ENCODE measurements at regions not wholly inside any gene's neighbourhood (a gene's known extent, or its start where the extent isn't known, plus 50 kb on each side); places are given as distances from the start of the nearest gene placed in this dataset.

GRCh38 chr2:171608168-171608567, 79.1 kb upstream of the DYNC1I2 start:
- TF ChIP-seq, protein P1, sequence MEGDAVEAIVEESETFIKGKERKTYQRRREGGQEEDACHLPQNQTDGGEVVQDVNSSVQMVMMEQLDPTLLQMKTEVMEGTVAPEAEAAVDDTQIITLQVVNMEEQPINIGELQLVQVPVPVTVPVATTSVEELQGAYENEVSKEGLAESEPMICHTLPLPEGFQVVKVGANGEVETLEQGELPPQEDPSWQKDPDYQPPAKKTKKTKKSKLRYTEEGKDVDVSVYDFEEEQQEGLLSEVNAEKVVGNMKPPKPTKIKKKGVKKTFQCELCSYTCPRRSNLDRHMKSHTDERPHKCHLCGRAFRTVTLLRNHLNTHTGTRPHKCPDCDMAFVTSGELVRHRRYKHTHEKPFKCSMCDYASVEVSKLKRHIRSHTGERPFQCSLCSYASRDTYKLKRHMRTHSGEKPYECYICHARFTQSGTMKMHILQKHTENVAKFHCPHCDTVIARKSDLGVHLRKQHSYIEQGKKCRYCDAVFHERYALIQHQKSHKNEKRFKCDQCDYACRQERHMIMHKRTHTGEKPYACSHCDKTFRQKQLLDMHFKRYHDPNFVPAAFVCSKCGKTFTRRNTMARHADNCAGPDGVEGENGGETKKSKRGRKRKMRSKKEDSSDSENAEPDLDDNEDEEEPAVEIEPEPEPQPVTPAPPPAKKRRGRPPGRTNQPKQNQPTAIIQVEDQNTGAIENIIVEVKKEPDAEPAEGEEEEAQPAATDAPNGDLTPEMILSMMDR (IDR thresholded peaks at IDR 0.05; ENCODE audit: insufficient read depth, low read length): no peak
- DNase-seq (ENCODE audit: low read depth): no peak
- H3K4me3 ChIP-seq (ENCODE audit: low read depth, low read length): no peak overlapping the region

- DNase-seq (ENCODE audit: low read depth): no peak
- H3K4me3 ChIP-seq (ENCODE audit: low read depth, low read length): no peak overlapping the region
- TF ChIP-seq, protein P1 (IDR thresholded peaks at IDR 0.05; ENCODE audit: insufficient read depth, low read length): no peak
These were observed 76.4 kb upstream of the DYNC1I2 start for GRCh38 chr2:171610824-171611223.

DNA sequence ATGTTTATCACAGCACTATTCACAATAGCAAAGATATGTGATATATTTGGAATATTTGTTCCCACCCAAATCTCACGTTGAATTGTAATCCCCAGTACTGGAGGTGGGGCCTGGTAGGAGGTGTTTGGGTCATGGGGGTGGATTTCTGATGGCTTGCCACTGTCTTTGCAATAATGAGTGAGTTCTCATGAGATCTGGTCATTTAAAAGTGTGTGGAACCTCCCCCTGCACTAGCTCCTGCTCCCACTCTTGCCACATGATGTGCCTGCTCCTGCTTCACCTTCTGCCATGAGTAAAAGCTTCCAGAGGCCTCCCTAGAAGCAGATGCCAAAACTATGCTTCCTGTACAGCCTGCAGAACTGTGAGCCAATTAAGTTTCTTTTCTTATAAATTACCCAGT, 72.2 kb upstream of the DYNC1I2 start:
- DNase-seq (ENCODE audit: low read depth): peak; percentile 41
- TF ChIP-seq, protein P1 (IDR thresholded peaks at IDR 0.05; ENCODE audit: insufficient read depth, low read length): no peak
- H3K4me3 ChIP-seq (ENCODE audit: low read depth, low read length): no peak overlapping the region

DNA sequence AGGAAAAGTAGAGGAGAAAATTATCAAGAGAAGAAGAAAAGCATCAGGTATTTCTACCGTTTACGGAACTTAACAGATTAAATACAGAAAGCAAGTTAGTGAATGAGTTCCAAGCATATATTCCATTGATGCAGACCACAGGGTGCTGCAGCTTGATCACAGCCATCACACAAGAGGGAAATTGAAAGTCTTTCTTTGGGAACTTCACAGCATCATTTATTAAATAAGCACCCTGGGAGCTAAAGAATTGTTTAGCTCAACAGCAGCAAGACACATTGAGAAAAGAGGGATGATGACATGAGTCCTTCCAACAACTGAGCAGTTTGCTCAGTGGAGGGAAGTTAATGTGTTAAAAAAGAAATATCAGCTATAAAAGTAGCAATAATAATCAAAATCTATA, 69.3 kb upstream of the DYNC1I2 start:
- DNase-seq (ENCODE audit: low read depth): no peak
- no peak overlapping the region for H3K4me3 ChIP-seq (ENCODE audit: low read depth, low read length)
- TF ChIP-seq, protein P1 (IDR thresholded peaks at IDR 0.05; ENCODE audit: insufficient read depth, low read length): no peak

GRCh38 chr2:171625006-171625405, 62.3 kb upstream of the DYNC1I2 start:
- H3K4me3 ChIP-seq (ENCODE audit: low read depth, low read length): no peak overlapping the region
- TF ChIP-seq, protein P1 (IDR thresholded peaks at IDR 0.05; ENCODE audit: insufficient read depth, low read length): no peak
- DNase-seq (ENCODE audit: low read depth): no peak

GRCh38 chr2:171626949-171627348, 60.3 kb upstream of the DYNC1I2 start:
- TF ChIP-seq, protein P1 (IDR thresholded peaks at IDR 0.05; ENCODE audit: insufficient read depth, low read length): no peak

DNA sequence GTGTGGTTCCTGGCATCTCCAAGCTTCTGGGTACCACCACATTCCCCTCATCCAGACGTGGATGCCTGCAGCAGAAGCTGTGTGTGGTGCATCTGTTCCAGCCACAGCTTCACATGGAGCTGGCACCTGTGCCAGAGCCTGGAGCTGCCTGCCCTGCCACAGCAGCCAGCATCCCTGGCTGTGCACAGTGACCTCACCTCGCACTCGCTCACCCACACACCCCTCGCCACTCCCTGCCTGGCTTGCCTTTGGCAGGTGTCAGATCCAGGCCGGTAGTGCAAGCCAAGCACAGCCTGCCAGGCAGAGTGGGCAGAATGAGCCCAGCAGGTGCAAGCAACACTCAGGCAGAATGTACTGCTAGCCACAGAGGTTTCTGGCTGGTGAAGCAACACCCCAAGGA, 59.9 kb upstream of the DYNC1I2 start:
- TF ChIP-seq, protein P1 (IDR thresholded peaks at IDR 0.05; ENCODE audit: insufficient read depth, low read length): no peak
- no peak overlapping the region for H3K4me3 ChIP-seq (ENCODE audit: low read depth, low read length)
- no peak for DNase-seq (ENCODE audit: low read depth)

More at GRCh38 chr2:171626949-171627348, 60.3 kb upstream of the DYNC1I2 start:
- H3K4me3 ChIP-seq (ENCODE audit: low read depth, low read length): no peak overlapping the region
- no peak for DNase-seq (ENCODE audit: low read depth)

Measured in fibroblast of the aortic adventitia (primary cell).